ENCODE measurements at regions not wholly inside any gene's neighbourhood (a gene's known extent, or its start where the extent isn't known, plus 50 kb on each side); places are given as distances from the start of the nearest gene placed in this dataset.

- Histone ChIP-seq H3K27ac (ENCODE audit: poor library complexity, severe bottlenecking) (no peak overlapping the region), H3K4me1 (ENCODE audit: insufficient read depth, poor library complexity, severe bottlenecking) (no peaks in the 10 kb centered on the region), H3K9me3 (ENCODE audit: severe bottlenecking) (no peaks in the 10 kb centered on the region), H3K4me3 (ENCODE audit: severe bottlenecking) (no peak overlapping the region), H3K36me3 (ENCODE audit: low read depth) (no peaks in the 10 kb centered on the region), H3K27me3 (ENCODE audit: insufficient read depth, poor library complexity, severe bottlenecking) (no peaks in the 10 kb centered on the region)
- no peak for DNase-seq (ENCODE audit: low spot score)
- TF ChIP-seq CTCF (IDR thresholded peaks at IDR 0.05; ENCODE audit: poor library complexity, severe bottlenecking) = no peak
- ATAC-seq (ENCODE audit: low read depth) = no peak
Measured at GRCh38 chr2:16243411-16243996, 303.2 kb downstream of the MYCN start.

- no peaks in the 10 kb centered on the region for H3K9me3 ChIP-seq (ENCODE audit: severe bottlenecking)
Measured at GRCh38 chr2:16242906-16243305, 302.6 kb downstream of the MYCN start.

GRCh38 chr2:16241166-16242160 lies 301.1 kb downstream of the MYCN start:
- ATAC-seq (ENCODE audit: low read depth) = no peak
- Histone ChIP-seq H3K27ac (ENCODE audit: poor library complexity, severe bottlenecking) (no peak overlapping the region), H3K9me3 (ENCODE audit: severe bottlenecking) (no peaks in the 10 kb centered on the region), H3K36me3 (ENCODE audit: low read depth) (no peaks in the 10 kb centered on the region), H3K27me3 (ENCODE audit: insufficient read depth, poor library complexity, severe bottlenecking) (no peaks in the 10 kb centered on the region), H3K4me1 (ENCODE audit: insufficient read depth, poor library complexity, severe bottlenecking) (no peaks in the 10 kb centered on the region), H3K4me3 (ENCODE audit: severe bottlenecking) (no peak overlapping the region)
- no peak for DNase-seq (ENCODE audit: low spot score)
- TF ChIP-seq CTCF (IDR thresholded peaks at IDR 0.05; ENCODE audit: poor library complexity, severe bottlenecking) = no peak

More at GRCh38 chr2:16242906-16243305, 302.6 kb downstream of the MYCN start:
- DNase-seq (ENCODE audit: low spot score) (no peak), ATAC-seq (ENCODE audit: low read depth) (no peak)
- no peak for TF ChIP-seq CTCF (IDR thresholded peaks at IDR 0.05; ENCODE audit: poor library complexity, severe bottlenecking)
- Histone ChIP-seq H3K4me3 (ENCODE audit: severe bottlenecking) (no peak overlapping the region), H3K4me1 (ENCODE audit: insufficient read depth, poor library complexity, severe bottlenecking) (no peaks in the 10 kb centered on the region), H3K27me3 (ENCODE audit: insufficient read depth, poor library complexity, severe bottlenecking) (no peaks in the 10 kb centered on the region), H3K36me3 (ENCODE audit: low read depth) (no peaks in the 10 kb centered on the region), H3K27ac (ENCODE audit: poor library complexity, severe bottlenecking) (no peak overlapping the region)

GRCh38 chr2:16240402-16240801 lies 300.1 kb downstream of the MYCN start:
- Histone ChIP-seq H3K36me3 (ENCODE audit: low read depth) (no peaks in the 10 kb centered on the region), H3K27ac (ENCODE audit: poor library complexity, severe bottlenecking) (no peak overlapping the region), H3K9me3 (ENCODE audit: severe bottlenecking) (no peaks in the 10 kb centered on the region), H3K27me3 (ENCODE audit: insufficient read depth, poor library complexity, severe bottlenecking) (no peaks in the 10 kb centered on the region), H3K4me1 (ENCODE audit: insufficient read depth, poor library complexity, severe bottlenecking) (no peaks in the 10 kb centered on the region), H3K4me3 (ENCODE audit: severe bottlenecking) (no peak overlapping the region)
- ATAC-seq (ENCODE audit: low read depth) (no peak), DNase-seq (ENCODE audit: low spot score) (no peak)
- no peak for TF ChIP-seq CTCF (IDR thresholded peaks at IDR 0.05; ENCODE audit: poor library complexity, severe bottlenecking)

Data from RWPE2 (cell line).